ENCODE measurements at regions not wholly inside any gene's neighbourhood (a gene's known extent, or its start where the extent isn't known, plus 50 kb on each side); places are given as distances from the start of the nearest gene placed in this dataset.

- H3K9me3 Mint-ChIP-seq, result peaks cover 5% of the 10 kb centered on the region
- intact Hi-C loops (cut with micrococcal nuclease), result no loop called here
- H3K4me3 Mint-ChIP-seq, result no peak overlapping the region
- ChIA-PET CTCF (interaction anchor here (0.6 kb wide), 1 partner anchor 412 kb away, joined by 4 read pairs; no protein-coding TSS in a partner anchor), POLR2A (no interaction called here)
- DNase-seq, result no peak
- H3K27me3 Mint-ChIP-seq, result no peaks in the 10 kb centered on the region
- TF ChIP-seq, protein P1, sequence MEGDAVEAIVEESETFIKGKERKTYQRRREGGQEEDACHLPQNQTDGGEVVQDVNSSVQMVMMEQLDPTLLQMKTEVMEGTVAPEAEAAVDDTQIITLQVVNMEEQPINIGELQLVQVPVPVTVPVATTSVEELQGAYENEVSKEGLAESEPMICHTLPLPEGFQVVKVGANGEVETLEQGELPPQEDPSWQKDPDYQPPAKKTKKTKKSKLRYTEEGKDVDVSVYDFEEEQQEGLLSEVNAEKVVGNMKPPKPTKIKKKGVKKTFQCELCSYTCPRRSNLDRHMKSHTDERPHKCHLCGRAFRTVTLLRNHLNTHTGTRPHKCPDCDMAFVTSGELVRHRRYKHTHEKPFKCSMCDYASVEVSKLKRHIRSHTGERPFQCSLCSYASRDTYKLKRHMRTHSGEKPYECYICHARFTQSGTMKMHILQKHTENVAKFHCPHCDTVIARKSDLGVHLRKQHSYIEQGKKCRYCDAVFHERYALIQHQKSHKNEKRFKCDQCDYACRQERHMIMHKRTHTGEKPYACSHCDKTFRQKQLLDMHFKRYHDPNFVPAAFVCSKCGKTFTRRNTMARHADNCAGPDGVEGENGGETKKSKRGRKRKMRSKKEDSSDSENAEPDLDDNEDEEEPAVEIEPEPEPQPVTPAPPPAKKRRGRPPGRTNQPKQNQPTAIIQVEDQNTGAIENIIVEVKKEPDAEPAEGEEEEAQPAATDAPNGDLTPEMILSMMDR (IDR thresholded peaks at IDR 0.05), result no peak
- no peaks in the 10 kb centered on the region for H3K36me3 Mint-ChIP-seq (ENCODE audit: low read depth)
- no peak overlapping the region for H3K27ac Mint-ChIP-seq
- no peaks in the 10 kb centered on the region for H3K4me1 Mint-ChIP-seq (ENCODE audit: low read depth)
- no peak for ATAC-seq
Measured at GRCh38 chr13:103671547-103671946, 605.3 kb upstream of the SLC10A2 start.

- Mint-ChIP-seq H3K4me1 (ENCODE audit: low read depth) (no peaks in the 10 kb centered on the region), H3K36me3 (ENCODE audit: low read depth) (no peaks in the 10 kb centered on the region)
Measured at GRCh38 chr13:103663996-103664395, 597.8 kb upstream of the SLC10A2 start.

GRCh38 chr13:103656311-103656710, 590.1 kb upstream of the SLC10A2 start:
- no peak for ATAC-seq
- CTCF ChIA-PET, result no interaction called here
- Mint-ChIP-seq H3K4me1 (ENCODE audit: low read depth) (no peaks in the 10 kb centered on the region), H3K27me3 (no peaks in the 10 kb centered on the region), H3K27ac (no peak overlapping the region), H3K36me3 (ENCODE audit: low read depth) (no peaks in the 10 kb centered on the region), H3K9me3 (no peaks in the 10 kb centered on the region), H3K4me3 (no peak overlapping the region)
- no peak for DNase-seq
- intact Hi-C loops (cut with micrococcal nuclease), result no loop called here
- TF ChIP-seq, protein P1 (IDR thresholded peaks at IDR 0.05), result no peak
- POLR2A ChIA-PET, result no interaction called here

More at GRCh38 chr13:103663996-103664395, 597.8 kb upstream of the SLC10A2 start:
- ATAC-seq (no peak), DNase-seq (no peak)
- Mint-ChIP-seq H3K27me3 (no peaks in the 10 kb centered on the region), H3K27ac (no peak overlapping the region), H3K4me3 (no peak overlapping the region), H3K9me3 (peaks cover 5% of the 10 kb centered on the region)
- TF ChIP-seq, protein P1 (IDR thresholded peaks at IDR 0.05), result no peak
- ChIA-PET CTCF (no interaction called here), POLR2A (no interaction called here)
- intact Hi-C loops (cut with micrococcal nuclease), result no loop called here

DNA sequence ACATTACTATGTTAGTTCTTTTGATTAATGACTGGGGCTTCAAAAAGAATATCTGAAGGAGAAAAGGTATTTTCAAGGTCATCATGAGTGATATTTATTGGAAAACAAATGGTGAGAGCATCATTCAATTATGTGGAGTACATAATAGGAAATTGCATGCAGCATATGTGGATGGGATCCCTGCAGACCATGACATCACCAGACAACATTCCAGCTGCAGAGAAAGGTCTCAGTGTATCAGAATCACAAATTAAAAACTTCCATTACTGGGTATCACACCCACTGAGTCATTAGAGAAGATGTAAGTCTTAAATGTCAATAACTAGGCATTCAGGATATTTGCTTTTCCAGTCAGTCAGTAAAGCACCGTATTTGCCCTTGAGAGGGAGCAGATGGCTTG, 574.4 kb upstream of the SLC10A2 start:
- Mint-ChIP-seq H3K36me3 (ENCODE audit: low read depth) (no peaks in the 10 kb centered on the region), H3K4me3 (no peak overlapping the region), H3K9me3 (no peaks in the 10 kb centered on the region), H3K27me3 (no peaks in the 10 kb centered on the region), H3K27ac (no peak overlapping the region), H3K4me1 (ENCODE audit: low read depth) (no peaks in the 10 kb centered on the region)
- ATAC-seq, result no peak
- TF ChIP-seq, protein P1 (IDR thresholded peaks at IDR 0.05), result no peak
- intact Hi-C loops (cut with micrococcal nuclease), result no loop called here
- CTCF ChIA-PET, result no interaction called here
- no peak for DNase-seq
- POLR2A ChIA-PET, result no interaction called here

- ATAC-seq (no peak), DNase-seq (no peak)
- TF ChIP-seq, protein P1 (IDR thresholded peaks at IDR 0.05), result no peak
- ChIA-PET POLR2A (no interaction called here), CTCF (no interaction called here)
- no peak overlapping the region for H3K27ac Mint-ChIP-seq
- H3K9me3 Mint-ChIP-seq, result no peaks in the 10 kb centered on the region
- no peaks in the 10 kb centered on the region for H3K4me1 Mint-ChIP-seq (ENCODE audit: low read depth)
- no peak overlapping the region for H3K4me3 Mint-ChIP-seq
- intact Hi-C loops (cut with micrococcal nuclease), result no loop called here
- H3K27me3 Mint-ChIP-seq, result no peaks in the 10 kb centered on the region
- no peaks in the 10 kb centered on the region for H3K36me3 Mint-ChIP-seq (ENCODE audit: low read depth)
Measured at GRCh38 chr13:103639326-103639725, 573.1 kb upstream of the SLC10A2 start.

Measured in activated CD8-positive, alpha-beta T cell treated with anti-CD3 and anti-CD28 coated beads for 36 hours (primary cell).